LoVo (cell line): ENCODE measurements at regions not wholly inside any gene's neighbourhood (a gene's known extent, or its start where the extent isn't known, plus 50 kb on each side); places are given as distances from the start of the nearest gene placed in this dataset.

Source experiments
- DNase-seq: peaks from one replicate; pipeline ENCODE4 v3.0.0-alpha.2; 2016; ENCODE audit warnings: low spot score

DNA sequence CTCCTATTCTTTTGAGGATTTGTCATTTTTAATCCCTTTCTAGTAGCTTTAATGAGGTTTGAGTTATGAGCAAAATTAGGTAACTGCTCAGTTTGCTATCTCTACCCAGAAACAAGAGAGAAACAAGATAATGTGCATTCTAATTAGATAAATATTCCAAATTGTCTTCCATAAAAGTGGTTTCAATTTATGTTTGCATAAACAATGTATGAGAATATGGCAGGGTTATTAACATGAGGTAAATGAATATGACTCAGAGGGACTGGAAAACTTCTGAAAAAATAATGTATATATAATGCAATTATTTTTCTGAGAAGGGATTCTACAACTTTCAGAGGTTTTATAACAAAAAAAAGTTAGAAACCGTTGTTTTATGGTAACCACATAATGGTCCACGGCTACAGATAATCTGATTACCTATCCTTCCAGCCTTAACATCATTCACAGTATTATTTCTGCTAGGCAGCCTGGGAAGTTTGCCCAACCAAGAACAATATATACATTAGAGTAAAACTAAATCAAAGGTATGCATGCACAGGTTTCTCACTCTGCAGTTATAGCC lies 101.2 kb downstream of the CRPPA start:
- DNase-seq, result no peak

DNA sequence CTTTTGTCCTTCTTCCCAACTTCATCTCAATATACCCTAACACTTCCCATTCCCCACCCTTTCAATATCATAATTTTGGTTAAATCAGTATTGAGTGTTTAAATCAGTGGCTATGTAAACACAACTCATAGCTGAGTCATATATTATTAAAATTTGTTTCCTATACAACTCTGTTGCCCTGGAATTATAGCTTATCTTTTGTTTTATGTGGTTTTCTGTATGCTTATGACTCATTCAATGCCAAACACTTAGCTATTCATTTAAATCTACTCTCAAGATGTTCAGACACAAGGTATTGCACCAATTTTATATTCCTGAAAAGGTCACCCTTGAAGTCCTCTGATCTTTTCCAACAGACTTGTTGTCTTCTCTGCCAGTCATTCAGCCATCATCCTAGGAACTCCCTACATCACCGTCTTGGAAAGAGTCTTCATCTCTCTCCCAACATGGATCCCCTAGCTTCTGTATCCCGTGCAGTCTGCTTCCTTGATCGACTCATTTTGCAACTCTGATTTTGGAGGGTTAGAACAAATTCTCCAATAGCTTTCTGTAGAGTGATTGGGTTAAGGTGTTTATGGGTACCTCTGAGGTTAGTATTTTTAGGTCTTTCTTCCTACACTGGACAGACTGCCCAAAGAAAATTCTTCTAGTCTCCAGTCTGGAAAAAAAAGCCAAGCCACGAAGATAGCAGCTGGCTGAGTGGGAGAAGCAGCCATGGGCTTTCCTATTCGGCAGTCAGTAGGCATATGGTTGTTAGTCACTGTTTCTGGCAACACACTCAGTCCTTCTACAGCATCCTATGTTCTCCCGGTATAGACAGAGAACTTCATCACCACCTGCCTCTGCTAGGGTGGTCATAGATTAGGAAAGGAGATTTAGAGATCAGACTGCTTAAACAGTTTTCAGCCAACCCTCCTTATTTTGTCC lies 102.1 kb downstream of the CRPPA start:
- peak; percentile 92 for DNase-seq

DNA sequence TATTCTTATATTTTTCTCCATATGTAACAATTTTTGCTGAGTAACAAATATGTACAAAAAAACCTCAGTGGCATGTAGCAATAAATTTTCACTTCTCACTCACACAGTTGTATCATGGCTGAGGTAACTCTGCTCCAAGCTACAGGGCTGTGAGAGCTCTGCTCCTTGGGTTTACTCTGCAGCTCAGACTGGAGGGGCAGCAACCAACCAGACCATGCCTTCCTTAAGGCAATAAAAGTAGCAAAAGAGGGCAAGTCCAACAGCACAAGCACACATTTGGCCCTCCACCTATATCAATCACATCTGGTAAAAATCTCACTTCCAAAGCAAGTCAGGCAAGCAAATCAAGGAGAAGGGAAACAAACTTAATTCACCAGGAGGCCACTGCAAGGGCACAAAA lies 102.9 kb downstream of the CRPPA start:
- DNase-seq, result no peak

DNA sequence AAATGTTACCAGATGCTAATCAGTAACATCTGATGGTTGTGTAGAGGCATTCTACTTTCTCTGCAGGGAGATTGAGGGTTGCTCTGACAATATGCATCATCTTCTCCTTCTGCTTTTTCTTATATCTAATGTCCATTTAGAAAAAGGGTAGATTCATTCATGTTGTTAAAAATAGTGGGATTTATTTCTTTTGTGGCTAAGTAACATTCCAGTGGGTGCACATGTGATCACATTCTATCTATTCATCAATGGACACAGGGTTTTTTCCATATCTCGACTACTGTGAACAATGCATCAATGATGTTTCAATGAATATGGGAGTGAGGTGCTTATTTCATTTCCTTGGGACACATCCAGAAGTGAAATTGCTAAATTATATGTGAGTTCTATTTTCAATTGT lies 103.9 kb downstream of the CRPPA start:
- no peak for DNase-seq

DNA sequence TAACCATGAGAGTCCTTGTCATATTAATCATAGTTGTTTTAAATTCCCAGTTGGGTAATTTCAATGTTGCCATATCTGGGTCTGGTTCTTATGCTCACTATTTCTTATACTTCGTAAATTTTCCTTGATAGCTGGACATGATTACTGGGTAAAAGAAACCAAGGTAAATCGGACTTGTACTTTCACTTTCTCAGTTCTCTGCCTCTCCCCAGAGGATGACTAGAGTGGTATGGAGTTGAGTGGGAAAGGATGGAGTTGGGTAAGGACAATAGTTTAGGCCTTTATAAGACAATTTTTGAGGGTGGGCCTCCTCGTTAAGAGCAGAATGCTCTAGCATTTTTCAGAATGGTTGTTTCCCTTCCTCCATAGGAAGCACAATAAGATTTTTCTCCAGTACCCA lies 106.1 kb downstream of the CRPPA start:
- peak; percentile 41 for DNase-seq

DNA sequence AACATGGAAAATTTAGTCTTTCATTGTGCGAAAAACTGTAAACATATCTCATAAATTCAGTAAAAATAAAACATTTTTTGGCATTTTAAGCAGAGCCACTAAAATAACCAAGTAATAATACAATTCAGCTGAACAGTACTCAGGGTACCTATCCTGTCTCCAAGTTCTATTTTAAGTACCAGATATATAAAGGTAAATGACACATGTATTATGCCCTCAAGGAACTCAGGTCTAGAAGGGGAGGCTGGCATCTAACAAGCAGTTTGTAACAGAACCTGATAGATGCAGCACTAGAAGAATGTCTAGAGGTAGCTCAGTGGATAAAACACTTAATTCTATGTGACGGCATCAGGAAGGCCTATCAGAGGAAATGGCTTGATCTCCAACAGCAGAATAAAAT lies 112.2 kb downstream of the CRPPA start:
- DNase-seq, result no peak

DNA sequence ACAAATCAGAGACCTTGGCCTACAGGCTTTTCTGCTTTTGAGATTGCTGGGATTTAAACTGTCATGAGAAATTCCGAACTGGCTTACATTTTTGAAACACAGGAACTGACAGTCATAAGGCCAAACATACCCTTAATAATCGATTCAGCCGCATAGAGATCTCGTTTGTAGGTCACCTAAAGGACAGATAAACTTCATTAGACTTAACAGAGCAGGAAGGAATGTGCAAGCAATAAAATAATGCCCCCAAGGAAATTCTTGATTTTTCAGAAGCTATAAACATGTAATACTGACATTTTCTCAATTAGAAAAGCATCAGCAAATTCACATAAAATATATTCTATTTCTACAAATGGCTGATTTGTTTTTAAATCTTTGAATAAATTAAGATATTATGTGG lies 120.0 kb downstream of the CRPPA start:
- DNase-seq, result no peak

DNA sequence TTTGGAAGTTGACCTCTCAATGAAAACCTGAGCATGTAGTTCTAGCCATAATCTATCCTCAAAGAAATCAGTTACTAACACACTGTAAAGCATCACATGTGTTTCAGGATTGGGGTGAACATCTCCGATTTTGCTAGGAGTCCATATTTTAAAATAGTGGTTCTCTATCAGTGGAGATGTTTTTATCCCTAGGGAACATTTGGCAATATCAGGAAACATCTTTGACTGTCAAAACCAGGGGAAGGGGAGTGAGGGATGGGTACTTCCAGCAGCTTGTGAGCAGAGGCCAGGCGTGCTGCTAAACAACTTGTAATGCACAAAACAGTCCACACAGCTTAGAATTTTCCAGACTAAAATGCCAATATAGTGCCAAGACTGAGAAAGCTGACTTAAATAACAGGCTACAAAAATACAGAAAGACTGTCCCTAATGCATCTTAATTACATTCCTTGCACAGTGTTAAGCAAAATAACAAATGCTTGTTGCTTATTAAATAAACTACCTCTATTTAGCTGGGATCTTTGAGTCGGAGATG lies 120.9 kb downstream of the CRPPA start:
- DNase-seq, result no peak

DNA sequence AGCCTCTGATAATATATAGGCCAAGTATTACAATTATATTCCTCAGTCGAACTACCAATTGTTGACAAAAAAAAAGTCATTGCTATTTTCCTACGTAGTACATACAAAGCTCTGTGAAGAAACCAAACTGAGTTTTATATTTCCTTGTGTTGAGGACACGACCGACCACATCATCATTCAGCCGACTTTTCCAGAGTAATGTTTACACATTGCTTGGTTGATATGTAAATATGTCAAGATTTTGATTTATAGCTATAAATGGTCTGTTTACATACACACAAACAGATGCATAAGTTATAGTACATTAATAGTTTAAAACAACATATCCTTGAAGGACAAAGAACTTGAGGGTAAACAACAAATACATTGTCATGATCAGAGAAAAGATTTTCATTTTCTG lies 121.5 kb downstream of the CRPPA start:
- DNase-seq, result no peak

DNA sequence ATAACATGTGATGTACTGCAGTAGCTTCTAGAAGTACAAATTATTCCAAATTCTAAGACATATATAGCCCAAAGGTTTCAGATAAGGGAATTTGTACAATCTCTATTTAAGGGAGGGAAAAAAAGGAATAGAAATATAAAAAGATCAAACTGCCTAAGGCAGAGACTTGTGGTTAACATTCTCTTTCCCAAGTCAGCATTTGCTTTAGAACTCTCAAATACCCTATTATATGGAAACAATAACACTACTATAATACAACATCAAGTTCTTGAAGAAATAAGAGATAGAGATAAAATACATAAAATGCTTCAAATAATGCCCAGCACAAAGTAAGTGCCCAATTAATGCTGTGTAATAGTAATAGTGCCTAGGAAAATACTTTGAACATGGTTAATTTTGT lies 123.1 kb downstream of the CRPPA start:
- DNase-seq, result no peak

DNA sequence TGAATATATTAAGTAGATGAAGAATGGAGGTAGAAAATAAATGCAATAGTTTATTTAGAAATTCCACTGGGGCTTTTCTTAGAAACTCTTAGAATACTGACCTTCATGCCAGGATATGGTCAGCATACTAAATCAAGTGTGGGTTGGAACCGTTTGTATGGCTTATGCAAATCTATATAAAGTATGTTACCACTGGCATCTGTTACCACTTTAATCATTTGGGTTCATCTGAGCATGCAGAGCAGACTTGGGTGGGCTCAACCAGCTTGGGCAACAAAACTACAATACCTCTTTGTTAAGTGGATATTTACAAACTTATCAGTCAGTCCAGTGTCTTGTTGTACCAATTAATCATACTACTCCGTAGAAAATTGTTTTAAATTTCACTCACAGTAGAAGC lies 125.8 kb downstream of the CRPPA start:
- DNase-seq, result no peak

DNA sequence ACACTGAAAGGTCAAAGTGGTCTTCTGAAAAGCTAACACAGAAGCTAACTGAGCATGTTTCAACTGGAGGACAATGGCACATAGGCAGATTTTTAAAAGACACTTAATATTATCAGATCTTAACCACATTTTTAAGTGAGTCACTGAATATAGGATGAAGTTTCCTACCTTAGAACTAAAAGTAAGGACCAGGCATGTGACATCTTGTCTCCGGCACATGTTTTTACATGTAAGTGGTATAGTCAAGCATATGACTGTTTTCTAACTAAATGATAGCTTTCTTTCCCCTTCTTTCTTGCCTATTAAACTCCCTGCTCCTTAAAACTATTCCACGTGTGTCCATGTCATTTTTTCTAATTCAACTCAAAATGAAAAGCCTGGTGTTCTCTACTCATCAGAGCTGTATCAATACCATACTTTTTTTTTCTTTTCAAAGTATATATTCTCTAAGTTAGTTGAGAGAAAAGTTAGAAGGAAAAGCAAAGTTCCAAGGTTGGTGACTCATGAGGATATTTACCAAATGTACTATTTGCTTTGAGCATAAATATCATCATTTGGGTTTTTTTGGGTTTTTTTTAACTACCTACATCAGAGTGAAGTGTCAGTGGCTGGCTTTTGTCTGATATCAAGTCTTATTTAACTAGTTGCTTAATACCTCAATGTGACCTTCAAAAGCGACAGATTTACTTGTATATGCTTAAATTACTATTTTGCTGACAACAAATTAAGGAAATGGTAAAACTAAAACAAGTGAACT lies 127.5 kb downstream of the CRPPA start:
- no peak for DNase-seq

DNA sequence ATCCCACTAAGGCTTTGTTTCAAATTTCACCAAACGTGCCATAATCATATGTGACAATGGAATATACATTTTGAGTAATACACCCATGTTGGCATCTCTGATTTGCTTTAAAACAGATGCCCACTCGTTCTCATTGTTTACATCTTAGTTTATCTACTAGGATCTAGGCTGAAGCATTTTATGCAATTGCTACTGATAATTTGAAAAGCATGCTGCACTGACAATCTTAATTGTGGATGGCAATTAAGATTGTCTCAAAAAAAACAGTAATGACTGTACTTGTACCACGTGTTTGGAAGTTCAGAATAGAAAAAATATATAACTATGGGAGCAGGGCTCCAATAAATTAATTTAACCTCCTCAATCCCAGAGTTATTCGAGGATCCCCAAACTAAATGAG lies 136.8 kb downstream of the CRPPA start:
- no peak for DNase-seq

DNA sequence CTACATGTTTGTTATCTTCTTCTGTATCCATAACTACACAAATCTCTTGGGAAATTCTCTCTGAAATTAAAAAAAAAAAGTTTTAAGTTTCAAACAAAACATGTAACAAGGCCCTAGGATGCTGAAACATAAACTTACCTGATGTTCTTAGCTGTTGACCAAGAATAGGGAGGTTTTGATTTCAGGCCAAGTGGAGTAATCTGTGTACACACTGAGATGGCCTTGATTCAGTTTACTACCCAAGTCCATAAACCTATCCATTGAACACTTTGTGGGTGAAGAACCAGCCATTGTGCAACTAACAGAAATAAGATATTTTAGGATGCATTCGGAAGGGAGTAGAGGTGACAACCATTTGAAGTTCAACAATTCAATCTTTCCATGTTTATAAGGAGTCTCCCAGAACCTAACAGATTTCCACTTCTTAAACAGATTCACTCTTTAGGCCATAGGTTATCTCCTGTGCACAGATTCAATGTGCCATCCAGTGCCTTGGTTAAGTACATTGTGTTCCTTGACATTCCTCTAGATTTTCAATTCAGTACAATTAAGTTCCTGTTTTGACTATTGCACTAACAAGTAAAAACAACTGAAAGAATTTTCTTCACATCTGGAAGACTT lies 143.1 kb downstream of the CRPPA start:
- DNase-seq, result no peak

DNA sequence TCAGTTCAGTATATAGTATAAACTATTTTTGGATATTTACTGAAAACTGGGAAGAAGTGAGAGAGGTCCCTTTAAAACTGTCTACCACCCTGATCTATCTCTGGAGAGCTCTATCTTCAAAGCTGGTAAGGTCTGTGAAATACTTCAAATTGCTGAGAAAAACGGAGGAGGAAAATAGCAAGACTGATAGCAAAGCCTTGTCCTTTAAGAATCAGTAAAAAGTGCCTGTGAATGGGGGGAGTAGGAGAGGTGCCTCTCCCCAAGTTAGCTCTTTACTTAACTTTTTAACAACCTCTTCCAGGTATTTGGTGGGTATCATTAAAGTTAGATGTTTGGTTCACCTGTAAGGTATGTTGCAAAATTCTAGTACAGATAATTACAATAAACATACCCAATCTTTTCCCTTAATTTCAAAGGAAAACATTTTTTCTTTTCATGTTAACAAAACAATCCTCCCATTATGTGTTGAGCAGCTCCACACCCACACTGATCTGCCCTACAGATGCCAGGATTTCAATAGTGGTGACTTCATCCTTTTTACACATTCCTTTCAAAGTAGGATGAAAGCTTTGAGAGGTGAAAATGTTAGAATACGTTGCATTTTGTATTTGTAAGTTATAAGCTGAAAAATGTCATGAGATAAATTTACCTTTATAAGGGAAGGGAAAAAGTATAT lies 149.2 kb downstream of the CRPPA start:
- DNase-seq, result no peak

DNA sequence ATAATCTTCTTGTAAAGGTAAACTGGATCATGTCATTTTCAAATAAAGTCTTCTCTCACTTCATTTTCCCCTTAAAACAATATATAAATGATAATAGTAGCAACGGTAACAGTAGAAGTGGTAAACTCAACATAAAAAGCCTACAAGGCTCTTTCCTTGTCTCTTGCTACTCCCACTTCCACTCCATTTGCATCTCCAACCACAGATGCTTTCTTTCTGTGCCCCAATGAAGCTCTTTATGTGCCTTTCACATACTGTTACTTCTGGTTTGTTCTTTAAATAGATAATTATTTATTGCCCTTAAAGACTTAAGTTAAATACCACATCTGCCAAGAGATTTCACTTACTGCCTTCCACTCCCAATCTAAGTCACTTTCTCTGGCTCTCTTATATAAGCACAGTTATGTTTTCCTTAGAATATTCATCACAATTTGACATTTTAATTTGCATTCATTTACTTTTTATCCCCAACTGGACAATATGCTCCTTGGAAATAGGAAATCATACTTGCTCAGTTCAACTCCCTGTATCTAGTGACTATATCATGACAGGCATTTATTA lies 149.9 kb downstream of the CRPPA start:
- DNase-seq, result no peak

DNA sequence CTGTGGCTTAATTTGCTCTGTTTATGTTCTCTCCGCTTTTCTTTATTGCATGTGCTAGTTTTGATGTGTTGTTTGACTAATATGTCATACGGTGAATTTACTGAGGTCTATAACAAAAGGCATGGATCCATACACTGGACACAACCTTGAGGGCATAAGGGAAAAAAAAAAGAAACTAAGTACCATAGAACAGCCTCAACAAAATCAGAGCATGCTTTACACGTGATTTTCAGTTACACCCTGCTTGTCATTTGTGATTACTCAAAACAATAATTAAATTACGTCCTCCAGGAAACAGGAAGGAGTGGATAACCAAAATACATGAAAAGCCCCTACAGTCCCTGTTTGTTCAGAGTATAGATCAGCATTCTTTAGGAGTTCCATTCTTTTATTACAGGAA lies 150.5 kb downstream of the CRPPA start:
- no peak for DNase-seq

DNA sequence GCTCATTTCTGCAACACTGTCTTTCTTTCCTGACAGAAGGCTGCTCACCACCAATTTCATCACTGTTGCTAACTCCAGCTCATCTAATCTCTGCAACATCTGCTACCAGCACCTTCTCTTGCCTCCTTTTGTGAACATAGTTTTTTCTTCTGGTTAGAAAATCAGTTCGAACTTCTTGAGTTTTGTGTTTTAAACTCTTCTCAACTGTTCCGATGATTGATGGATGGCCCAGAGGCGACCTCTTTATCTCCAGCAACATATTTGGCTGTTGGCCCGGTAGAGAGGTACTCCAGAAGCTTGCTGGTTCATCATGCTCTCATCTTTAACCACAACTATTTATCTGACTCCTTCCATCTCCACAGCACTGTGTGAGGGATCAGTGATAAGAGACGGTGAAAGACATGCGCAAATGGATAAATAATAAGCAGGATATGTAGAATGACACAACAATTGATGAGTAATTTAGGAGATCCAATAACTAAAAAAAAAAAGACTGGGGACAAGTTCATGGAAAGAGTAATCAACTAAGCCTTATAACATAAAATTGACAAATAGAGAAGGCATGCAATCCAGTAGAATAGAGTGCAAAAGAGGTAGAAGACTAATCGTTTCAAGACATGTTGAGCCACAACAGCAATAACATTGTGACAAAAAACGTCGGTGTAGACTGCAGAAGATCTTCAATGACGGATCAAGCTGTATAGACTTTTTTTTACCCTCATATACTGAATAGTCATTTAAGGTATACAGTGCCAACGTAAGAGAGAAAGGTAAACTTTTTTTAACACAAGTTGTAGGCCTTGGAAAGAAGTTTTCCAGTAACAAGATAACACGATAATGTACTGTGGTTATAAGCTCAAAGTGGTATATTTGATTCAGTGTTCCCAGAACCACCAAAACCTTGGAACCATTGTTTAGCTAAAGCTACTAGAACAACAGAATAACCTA lies 152.2 kb downstream of the CRPPA start:
- peak; percentile 22 for DNase-seq

DNA sequence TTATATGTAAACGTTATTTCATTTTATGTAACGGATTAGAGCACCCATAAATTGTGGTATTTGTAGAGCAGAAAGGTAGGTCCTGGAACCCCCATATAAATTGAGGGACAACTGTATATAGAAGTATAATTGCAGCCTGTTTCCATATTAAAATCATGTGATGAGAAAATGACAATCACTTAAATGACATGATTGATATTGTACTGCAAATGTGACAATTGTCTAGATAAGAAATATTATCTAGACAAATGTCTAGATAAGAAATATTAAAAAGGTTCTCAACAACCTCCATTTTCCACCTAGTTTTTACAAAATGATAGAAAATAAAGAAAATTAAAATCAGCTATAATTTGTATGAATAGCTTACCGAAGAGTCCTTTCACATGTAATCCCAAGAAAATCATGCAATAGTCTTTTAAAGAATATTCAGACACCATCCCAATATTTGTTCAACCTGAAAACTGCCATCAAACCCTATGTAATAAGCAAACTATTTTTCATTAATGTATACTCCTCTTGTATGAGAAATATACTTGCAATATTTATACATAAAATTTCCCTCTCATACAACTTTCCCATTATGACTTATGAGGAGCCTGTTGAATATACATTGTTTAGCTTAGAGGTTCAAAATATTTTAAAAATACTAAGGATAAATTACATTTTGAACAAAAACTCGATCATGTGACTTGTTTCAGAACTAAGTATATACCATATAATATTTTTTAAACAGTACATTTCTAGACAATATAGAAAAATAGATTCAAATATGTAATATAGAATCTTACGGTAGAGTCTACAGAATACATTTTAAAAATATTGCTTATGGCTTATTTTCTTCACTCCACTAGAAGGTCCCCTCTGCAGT lies 153.2 kb downstream of the CRPPA start:
- no peak for DNase-seq
